NCI-H510A (cell line): ENCODE measurements at regions not wholly inside any gene's neighbourhood (a gene's known extent, or its start where the extent isn't known, plus 50 kb on each side); places are given as distances from the start of the nearest gene placed in this dataset.
"Not testable (repeated sequence)": the region's sequence is repeated elsewhere in the genome, so short reads cannot be mapped to it uniquely, and the experiment has no call there.

Source experiments
- DNase-seq: peaks from one replicate; lab custom pipeline; 2025; lab: John Stamatoyannopoulos, UW

DNA sequence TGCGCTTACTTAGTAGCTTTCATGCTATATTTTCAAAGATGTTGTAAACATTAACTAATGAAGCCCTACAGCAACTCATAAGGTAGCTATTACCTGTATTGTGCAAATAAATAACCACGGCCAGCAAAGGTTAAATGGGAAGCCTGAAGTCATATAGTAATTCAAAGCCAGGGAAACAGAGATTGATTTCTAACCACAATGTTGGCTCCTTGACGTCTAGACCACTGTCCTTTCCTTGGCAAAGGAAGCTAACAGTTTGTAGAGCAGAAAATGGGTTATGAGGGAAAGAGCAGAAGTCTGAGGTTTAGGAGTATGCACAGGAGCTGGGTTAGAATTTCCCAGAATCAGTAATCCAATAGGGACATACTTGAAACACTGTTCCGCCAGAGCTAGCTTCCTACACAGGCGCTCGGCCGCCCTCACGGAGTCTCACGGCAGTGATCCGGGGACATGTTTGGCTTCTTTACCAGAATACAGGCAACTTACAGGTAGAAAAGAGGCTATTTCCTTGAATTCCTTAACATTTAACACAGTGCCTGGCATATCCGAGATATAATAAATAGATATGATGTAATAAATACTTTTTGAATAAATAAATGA is 298.8 kb upstream of the LYPLAL1 start:
- DNase-seq, result no peak

DNA sequence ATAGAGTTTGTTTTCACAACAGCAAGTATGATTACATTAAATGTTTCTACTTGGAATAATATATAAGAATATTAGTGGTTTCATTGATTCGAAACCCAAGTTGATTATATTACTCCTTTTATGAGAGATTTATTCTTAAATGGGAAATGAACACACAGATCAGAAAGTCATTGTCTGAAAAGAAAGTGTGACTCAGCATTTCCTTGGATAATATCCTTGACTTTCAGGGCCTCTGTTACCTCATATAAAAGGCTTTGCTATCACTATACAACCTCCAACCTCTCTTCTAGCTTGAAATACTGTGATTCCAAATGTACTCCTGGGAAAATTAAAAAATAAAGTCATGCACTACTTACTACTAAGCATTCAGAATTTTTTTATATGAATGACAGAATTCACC is 295.3 kb upstream of the LYPLAL1 start:
- no peak for DNase-seq

DNA sequence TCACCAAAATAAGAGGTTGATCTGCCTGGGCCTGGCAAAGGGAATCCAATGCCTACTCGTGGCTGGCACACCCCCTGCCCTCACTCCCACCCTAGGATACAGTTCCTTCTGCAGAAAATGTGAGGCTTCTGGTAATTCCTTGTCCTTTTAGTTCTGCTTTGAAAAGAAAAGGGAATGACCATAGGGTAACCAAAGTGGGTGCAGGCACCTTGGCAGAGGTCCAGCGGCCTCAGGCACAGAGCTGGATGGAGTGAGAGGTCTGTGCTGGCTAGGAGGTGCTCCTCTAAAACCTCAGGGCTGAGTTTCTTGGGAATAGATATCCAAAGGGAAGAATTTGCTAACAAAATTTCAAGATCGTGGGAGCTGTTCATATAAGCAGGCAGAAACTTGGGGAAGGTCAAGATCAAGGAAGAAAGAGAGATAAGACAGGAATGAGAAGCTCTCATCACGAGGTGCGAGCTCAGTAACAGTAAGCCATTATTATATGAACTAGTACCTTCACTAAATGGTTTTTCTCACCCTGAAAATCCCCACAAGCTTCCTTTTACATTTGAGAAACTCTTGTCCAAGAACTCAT is 293.1 kb upstream of the LYPLAL1 start:
- no peak for DNase-seq

DNA sequence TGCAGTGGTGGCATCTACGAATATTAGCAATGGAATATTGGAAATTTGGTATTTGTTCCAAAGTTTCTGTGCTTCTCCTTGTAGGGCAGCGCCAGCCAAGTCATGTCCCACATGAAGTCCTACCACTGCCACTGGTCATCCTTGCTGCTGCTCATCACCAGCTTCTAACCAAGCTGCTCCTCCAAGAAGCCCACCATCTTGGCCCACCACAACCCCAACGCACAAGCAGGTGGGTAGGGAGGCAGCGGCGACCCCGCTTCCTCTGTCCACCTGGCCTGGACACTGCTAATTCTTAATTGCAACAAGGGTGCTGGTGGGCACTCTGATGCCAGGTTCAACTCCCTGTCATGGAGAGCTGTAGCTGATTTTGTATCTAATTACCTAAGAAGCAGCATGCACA is 291.2 kb upstream of the LYPLAL1 start:
- DNase-seq, result no peak

DNA sequence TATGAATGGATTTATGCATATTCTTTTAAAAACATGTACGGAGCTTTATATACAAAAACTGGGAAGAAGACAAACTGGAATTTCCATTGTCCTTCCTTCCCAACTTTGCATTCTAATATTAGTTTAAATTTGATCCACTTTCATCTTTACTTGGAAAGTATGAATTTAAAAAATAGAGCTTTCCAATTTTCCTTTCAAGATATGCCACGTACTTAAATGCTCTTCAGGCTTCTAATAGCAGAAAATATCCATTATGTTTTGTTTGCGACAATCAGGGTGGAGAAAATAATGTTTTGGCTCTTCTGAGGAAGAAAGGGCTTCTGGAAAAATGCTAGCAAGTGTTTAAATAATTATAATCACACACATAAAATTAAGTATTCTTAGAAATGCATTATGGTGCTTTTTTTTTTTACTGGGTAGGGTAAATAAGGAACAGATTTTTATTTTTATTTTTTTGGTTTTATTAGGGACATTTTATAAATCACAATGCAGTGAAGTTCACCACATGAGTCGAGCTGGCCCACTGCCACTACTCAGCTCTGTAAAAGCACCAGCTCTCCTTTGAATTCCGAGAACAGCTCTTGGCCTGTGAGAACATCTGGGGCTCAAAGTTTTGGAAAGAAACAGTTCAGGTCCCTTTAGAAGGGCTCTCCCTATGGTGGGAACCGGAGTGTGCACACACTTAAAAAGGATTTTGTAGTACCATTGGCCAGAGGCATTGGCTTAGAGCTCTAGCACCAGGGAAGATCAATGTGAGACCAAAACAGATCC is 287.4 kb upstream of the LYPLAL1 start:
- no peak for DNase-seq

DNA sequence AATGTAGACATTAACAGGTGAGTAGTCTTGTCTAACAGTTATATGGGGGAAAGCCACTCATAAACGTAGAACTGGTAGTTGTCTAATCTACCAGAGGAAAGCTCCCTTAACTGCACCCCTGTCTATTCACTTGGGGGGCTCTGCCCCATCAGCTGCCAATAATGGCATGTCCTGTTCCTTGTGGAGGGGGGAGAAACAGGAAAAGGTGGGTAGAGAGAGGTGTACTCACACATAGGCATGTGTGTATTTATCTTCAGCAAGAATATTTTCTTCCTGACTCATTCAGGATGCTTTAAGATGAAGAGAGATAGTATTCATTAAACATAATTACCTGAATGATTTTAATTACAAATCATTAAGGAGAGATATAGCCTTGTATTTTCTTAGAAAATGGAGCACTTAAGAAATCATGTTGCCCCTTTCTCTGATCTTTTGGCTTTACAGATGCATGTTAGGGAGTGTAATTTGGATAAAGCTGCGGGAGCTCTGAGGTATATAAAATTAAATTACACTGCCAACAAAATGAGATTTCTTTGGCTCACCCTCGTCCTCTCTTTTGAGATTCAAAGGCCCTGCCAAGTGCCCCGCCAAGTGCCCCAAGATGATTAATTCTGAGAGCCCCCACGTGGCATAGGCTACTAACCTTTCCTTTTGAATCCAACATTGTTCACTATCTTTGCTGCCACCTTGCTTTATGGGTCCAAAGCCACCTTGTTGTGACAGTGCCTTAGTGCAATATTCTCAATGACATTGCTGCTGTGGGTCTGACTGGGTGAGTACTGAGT is 286.3 kb upstream of the LYPLAL1 start:
- DNase-seq, result no peak

DNA sequence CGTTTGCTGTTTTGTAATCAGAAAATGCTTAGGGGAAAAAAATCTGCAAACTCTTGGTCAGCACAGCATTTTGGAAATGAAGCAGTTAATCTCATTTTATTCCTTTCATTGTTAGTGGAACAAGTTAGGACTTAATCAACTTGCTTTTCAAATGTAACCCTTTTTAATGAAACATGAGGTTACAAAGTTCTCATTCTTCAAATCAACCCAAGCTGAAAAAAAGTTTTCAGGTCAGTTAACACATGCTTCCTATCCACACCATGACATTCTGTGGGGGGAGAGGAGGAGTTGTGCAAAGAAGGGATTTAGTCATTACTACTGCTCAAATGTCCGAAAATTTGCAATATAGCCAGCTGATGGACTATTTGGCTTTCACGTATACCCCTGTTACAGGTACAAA is 283.2 kb upstream of the LYPLAL1 start:
- no peak for DNase-seq

DNA sequence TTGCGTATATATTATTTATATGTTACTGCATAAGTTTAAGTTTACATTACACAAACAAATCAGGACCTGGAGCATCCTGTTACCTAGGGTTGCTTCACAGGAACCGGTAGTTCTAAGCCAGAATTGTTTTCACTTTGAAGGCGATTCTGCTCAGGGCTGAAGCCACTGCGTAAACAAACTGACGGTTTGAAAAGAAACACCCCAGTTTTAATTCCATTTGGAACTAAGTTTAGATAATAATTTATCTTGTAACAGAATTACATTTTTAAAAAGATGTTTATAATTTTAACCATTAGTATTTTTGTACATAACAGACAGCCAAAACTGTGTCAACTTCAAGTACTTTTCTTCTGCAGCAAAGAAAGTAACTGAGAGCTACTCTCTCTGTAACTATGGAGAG is 282.1 kb upstream of the LYPLAL1 start:
- DNase-seq, result no peak

DNA sequence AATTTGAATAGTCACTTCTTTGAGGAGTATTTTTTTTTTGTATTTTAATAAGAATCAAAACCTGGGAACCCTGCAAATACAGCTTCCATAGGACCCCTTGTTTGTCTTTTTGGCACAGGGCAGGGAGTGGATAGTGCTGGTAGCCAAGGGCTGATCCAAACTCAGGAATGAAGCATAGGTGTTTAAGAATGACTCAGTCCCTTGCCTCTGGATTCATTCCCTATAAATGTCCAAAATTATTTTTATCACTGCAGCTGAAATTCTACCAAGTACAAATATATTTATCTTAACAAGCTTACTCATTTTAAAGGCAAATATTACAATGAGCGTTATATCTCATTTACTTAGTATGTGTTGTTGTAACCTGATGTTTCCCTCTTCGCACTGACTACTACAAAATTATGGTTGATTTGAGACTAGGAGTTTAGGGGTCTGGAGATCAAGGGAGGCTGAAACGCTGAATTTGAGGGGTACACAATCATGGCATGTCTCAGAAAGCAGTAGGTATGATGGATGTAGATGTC is 278.6 kb upstream of the LYPLAL1 start:
- no peak for DNase-seq

DNA sequence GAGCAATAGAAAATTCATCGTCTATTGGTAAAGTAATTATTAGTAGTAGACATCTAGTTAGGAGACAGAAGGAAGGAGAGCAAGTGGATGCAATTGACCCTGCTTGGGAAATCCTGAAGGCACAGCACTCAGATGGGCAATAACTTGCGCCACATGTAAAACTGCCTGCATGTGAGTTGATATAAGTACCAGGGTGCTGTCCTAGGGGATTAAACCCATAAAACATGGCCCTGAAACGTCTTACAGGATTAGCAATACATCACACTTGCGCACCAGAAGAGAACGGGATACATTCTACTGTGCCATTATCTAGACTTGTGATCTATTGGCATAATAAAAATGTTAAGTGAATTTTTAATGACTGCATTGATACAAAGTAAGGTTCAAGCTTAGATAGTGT is 277.5 kb upstream of the LYPLAL1 start:
- no peak for DNase-seq

DNA sequence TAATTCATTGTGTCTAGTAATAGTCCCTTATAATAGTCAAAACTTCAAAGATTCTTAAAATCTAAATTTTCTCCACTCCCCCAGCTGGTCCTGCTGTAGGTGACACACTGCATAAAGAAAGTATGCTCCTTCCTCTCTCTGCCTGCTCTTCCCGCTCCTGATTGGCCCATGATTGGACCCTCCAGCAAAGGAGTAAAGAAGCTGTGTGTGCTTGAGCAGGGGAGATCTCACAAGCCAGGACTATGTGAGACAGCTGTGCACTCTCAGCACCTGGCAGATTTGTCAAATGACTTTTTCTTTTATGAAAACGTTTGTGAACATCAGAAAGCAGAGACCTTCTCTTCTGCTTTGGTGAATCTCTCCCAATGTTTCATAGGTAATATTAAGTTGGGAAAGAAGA is 274.8 kb upstream of the LYPLAL1 start:
- DNase-seq, result no peak

DNA sequence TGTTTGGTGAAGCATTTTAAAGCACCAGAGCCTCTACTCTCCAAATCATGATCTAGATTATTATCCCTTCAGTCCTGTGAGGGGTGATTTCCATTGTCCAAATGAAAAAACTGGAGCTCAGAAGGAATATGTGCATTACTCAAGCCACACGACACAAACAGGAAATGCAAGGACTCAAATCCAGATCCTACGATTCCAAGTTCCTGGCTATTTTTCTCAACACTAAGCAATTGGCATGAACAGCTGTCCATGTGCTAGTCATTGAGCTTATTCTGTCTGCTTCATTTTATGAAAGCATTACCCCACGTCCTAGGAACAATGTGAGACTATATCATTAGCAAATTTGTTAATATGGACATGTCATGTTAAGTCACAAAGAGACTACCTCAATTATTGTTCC is 273.1 kb upstream of the LYPLAL1 start:
- DNase-seq, result no peak

DNA sequence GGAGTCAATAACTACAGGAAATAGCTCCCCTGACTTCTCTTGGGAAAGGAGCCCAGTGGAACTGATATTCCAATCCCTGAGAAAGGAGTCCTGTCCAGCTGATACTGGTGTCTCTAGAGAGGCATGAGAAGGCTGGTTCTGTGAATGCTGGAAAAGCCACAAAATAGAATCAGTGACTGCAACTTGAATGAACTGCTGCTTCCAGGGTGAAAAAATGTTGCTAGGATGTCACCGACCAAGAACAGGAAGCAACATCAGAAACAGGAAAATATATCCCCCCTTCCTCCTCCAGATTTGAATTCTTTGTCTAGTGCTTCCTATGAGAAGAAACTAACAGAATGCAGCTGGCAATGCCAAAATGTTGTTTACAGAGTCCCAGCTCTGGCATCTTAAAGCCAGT is 269.3 kb upstream of the LYPLAL1 start:
- no peak for DNase-seq

DNA sequence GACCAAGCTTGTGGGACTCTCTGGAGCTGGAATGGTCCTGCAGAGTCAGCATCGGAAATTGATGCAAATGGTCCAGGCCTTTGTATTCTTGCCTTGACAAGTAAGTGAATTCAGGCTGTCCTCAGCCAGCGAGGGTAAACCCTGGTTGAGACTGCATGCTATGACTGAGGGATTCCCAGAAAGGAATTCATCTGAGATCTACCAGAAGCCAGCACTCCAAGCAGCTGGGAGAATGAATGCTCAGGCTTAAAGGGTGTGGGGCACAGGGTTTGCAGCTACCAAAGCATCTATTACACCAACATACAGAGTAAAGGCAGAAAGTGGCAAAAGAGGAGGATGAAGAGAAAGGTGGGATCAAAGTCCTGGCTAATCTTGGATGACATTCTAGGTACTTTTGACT is 257.0 kb upstream of the LYPLAL1 start:
- no peak for DNase-seq

DNA sequence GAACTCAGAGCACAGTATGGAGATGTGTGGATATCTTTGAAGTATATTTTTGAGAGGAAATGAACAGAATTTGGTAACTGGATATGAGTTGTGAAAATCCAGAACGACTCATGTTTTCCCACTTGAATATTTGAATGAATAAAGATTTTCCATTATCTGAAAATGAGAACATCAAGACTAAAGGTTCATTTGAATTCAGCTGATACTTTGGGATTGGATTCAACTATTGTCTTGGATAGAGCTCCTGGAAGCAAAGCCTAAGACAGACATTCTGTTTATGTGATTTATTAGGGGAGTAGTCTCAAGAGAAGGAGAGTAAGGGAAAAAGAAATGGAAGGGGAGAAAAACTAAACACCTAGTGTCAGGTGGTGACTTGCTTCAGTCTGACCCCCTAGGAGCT is 256.0 kb upstream of the LYPLAL1 start:
- DNase-seq, result no peak

DNA sequence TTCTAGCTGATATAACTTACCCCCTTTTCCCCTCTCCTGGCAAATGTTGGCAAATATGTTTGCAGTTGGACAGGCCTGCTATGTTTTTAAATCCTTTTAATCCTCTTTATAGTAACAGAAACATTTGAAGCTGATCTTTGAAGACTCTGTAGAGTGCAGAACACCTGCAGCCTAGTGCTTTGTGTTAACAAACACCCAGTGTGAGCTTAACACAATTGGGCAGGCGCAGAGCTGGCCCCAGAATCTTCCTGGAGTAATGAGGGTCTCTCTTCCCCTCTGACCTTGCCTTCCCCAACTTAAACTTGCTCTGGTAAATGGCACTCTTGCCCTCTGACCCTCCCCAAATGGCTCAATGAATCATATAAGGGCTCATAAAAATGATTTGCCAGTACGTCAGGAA is 247.9 kb upstream of the LYPLAL1 start:
- no peak for DNase-seq

DNA sequence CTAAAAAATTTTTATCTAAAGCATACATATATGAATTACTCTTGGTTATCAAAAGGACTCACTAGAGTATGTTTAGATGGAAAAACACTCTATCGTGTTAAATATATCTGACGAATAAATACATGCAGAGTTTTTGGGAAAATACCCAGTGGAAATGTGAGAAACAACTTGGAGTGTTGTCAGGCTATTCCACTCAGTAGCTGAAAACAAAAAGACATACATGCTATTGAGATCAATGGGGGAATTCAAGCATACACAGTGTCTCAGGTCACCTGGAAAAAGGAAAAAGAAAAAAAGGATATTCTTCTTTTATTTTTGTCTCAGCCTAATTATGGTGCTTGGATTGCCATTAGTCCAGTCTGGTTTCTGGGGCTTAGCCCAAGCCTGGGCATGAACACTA is 247.0 kb upstream of the LYPLAL1 start:
- no peak for DNase-seq

DNA sequence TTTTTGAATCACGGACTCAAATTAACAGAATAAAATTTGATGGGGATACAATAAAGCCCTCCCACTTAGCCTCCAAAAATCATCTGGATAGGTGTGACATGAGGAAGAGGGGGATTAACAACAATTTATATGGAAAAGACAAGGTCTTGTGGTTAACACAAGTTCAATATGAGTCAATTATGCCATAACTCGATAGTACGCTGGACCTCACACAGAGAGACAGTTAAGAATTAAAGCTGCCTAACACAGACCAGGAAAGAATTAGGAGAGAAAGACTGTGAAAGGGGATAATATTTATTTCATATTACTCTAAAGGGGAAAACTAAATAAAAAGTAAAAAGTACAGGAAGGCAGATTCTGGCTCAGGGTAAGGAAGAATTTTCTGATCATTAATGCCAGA is 243.7 kb upstream of the LYPLAL1 start:
- no peak for DNase-seq

DNA sequence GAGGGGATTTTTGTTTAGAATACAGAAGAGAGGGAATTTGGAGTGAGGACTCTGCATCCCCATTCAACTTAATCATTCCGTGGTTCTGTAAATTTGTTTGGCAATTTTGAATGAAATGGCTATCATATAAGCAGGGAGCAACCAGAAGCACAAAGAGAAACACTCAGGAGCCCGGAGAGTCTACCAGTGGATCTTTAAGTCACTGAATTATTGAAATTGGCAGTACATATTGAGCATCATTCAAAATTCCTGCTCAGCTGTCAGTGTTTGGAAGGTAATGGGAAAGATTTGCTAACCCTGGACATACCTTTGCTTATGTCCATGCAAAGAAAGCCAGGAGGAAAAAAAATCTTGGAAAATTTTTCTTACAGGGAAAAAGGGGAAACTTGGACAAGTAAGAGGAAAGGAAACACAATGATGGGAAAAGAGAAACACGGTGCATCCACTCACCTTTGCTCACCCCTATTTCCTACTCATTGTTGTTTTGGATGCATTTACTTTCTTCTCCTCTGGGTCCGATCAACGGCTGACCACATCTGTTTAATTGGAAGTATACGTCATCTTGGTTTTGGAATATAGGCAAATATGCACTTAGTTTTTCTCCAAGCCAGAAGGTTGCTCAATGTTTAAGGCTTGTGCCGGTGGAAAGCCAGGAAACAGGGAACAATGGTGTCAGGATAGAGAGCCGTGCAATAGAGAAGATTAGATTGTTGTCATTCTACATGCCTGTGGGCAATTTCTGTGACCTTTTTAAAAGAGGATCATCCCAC is 243.0 kb upstream of the LYPLAL1 start:
- DNase-seq, result no peak

DNA sequence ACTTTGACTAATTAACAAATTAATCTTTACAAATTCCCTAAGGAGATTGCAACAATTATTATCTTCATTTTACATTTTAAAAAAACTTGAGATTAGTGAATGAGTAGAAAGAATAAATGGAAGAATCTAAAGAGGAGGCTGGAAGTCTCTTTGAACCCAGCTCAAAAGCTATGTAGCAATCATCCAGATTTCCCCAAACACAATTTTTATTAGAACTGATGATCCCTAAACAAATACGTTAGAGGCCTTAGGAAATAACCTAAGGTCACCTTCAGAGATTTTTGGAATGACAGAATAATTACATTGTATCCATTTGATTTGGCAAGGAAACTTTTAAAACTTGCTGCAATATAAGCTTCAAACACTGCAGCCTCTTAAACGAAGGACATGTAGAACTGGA is 242.4 kb upstream of the LYPLAL1 start:
- no peak for DNase-seq

DNA sequence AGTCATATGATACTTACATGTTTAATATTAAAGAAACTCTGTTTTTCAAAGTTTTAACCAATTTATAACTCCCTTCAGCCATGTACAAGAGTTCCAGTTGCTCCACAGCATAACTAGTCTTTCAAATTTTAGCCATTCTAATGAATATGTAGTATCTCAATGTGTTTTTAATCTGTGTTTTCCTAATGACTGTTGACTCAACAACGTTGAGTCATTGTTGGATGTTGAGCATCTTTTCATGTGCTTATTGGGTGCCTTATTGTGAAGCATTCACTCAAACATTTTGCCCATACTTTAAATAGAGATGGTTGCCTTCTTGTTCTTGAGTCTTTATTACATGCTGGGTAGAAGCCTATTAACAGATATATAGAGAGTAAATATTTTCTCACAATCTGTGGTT is 240.2 kb upstream of the LYPLAL1 start:
- no peak for DNase-seq

DNA sequence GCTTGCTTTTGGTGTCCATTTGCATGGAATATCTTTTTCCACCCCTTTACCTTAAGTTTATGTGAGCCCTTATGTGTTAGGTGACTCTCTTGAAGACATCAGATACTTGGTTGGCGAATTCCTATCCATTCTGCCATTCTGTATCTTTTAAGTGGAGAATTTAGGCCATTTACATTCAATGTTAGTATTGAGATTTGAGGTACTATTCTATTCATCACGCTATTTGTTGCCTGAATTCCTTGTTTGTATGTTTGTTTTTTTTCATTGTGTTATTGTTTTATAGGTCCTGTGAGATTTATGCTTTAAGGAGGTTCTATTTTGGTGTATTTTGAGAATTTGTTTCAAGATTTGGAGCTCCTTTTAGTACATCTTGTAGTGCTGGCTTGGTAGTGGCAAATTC is 238.3 kb upstream of the LYPLAL1 start:
- DNase-seq, result not testable (repeated sequence)
